HepG2 (cell line): ENCODE measurements at regions not wholly inside any gene's neighbourhood (a gene's known extent, or its start where the extent isn't known, plus 50 kb on each side); places are given as distances from the start of the nearest gene placed in this dataset.

Experiments
- ATAC-seq: fragments of 200-7000 bp; cut with Tn5 transposase; 3 replicates; pipeline ENCODE4 v1.9.1; 2020; ENCODE audit warnings: mild to moderate bottlenecking, moderate library complexity
- BruUV-seq: library from RNA; stranded (reverse); fragments of 400-500 nt; replicated peaks from 2 replicates; lab custom pipeline; 2021; lab: Mats Ljungman, UMichigan
- CTCF ChIA-PET: fragments of 300-600 bp; formaldehyde crosslinking; extraction: SDS; loops from one replicate; lab custom pipeline; 2021; ENCODE audit warnings: low total read pairs, inconsistent platforms, low intra/inter-chr PET ratio; lab: Yijun Ruan, JAX
- POLR2A ChIA-PET: fragments of 350-600 bp; sonication (Branson Sonifier 250); formaldehyde crosslinking; loops from one replicate; lab custom pipeline; 2020; ENCODE audit warnings: antibody characterized with exemption, inconsistent platforms; lab: Yijun Ruan, JAX
- DNase-seq: peaks from one replicate; pipeline ENCODE4 v3.0.0-alpha.2; 2015; ENCODE audit warnings: low spot score
- FAIRE-seq: peaks from 3 replicates; lab custom pipeline; 2011; peaks lifted over from hg19 to GRCh38; lab: Jason Lieb, UNC
- H2AFZ ChIP-seq: one replicate; pipeline ENCODE4 v1.6.1; 2011; ENCODE audit warnings: low read length, inconsistent platforms
- H3K27ac ChIP-seq: fragments of 300-600 bp; 3 replicates; pipeline ENCODE4 v1.8.0; 2011; ENCODE audit warnings: mixed run types, mild to moderate bottlenecking, mixed read lengths, low read length, inconsistent platforms; ENCODE audit not compliant: insufficient read depth; ENCODE audit errors: extremely low read length
- H3K27me3 ChIP-seq, 2 experiments: fragments of 200-600 bp in 1 of 2; 2 replicates in 1 of 2; 3 replicates in 1 of 2; pipeline versions ENCODE4 v1.6.0 to v1.8.0; 2011; ENCODE audit warnings: low read length in 2 of 2, mild to moderate bottlenecking in 2 of 2, moderate library complexity in 2 of 2, inconsistent platforms in 1 of 2; ENCODE audit not compliant: insufficient read depth in 2 of 2, control insufficient read depth in 1 of 2
- H3K36me3 ChIP-seq, 2 experiments: fragments of 200-600 bp in 1 of 2; replicated peaks in 1 of 2; 2 replicates in 1 of 2; 3 replicates in 1 of 2; pipeline versions ENCODE4 v1.5.1 to v1.8.0; 2011; ENCODE audit warnings: low read length in 2 of 2, inconsistent platforms in 1 of 2; ENCODE audit not compliant: insufficient read depth in 2 of 2, control insufficient read depth in 1 of 2
- H3K4me1 ChIP-seq: 2 replicates; pipeline ENCODE4 v1.5.1; 2012; ENCODE audit warnings: low read length, inconsistent platforms; ENCODE audit not compliant: insufficient read depth
- H3K4me2 ChIP-seq: 2 replicates; pipeline ENCODE4 v1.6.0; 2011; ENCODE audit warnings: low read depth, low read length, inconsistent platforms
- H3K4me3 ChIP-seq, 3 experiments: fragments of 200-600 bp in 1 of 3; sonication (generic), shearing (Covaris generic) in 1 of 3; replicated peaks in 1 of 3; 2 replicates each; pipeline ENCODE4 v1.5.1; 2011 to 2016; ENCODE audit warnings: low read length in 3 of 3, inconsistent platforms in 2 of 3, low read depth in 2 of 3, mild to moderate bottlenecking in 2 of 3, control low read depth in 1 of 3, mixed read lengths in 1 of 3; ENCODE audit not compliant: insufficient read depth in 1 of 3
- H3K79me2 ChIP-seq: one replicate; pipeline ENCODE4 v1.6.1; 2011; ENCODE audit warnings: low read length, inconsistent platforms; ENCODE audit not compliant: insufficient read depth
- H3K9ac ChIP-seq: 2 replicates; pipeline ENCODE4 v1.6.0; 2011; ENCODE audit warnings: mild to moderate bottlenecking, low read depth, low read length, inconsistent platforms; ENCODE audit not compliant: insufficient read depth
- H3K9me3 ChIP-seq: 2 replicates; pipeline ENCODE4 v1.5.1; 2012; ENCODE audit warnings: mild to moderate bottlenecking, low read length
- H4K20me1 ChIP-seq: 2 replicates; pipeline ENCODE4 v1.6.0; 2011; ENCODE audit warnings: inconsistent platforms, mild to moderate bottlenecking, low read length, moderate library complexity; ENCODE audit not compliant: insufficient read depth
- ETV6 ChIP-seq: sonication (generic); formaldehyde crosslinking; conservative IDR thresholded peaks from 2 replicates; pipeline ENCODE4 v1.4.0; 2020; ENCODE audit warnings: missing genetic modification reagents
- FLYWCH1 ChIP-seq: sonication (generic); formaldehyde crosslinking; IDR thresholded peaks from 2 replicates; pipeline ENCODE4 v1.8.1; 2023; ENCODE audit warnings: mild to moderate bottlenecking, missing genetic modification reagents
- GPBP1L1 ChIP-seq: sonication (generic); formaldehyde crosslinking; IDR thresholded peaks from 2 replicates; pipeline ENCODE4 v1.5.0; 2020; ENCODE audit warnings: mild to moderate bottlenecking, missing genetic modification reagents
- HNF4G ChIP-seq, 2 experiments: sonication (generic) in 1 of 2; formaldehyde crosslinking in 1 of 2; IDR thresholded peaks; 2 replicates each; pipeline versions ENCODE4 v1.4.0 to v1.6.1; 2011 to 2020; ENCODE audit warnings: borderline replicate concordance in 2 of 2, low read depth in 2 of 2, mild to moderate bottlenecking in 2 of 2, low read length in 1 of 2, missing genetic modification reagents in 1 of 2, moderate library complexity in 1 of 2
- HOXA5 ChIP-seq: sonication (generic); formaldehyde crosslinking; IDR thresholded peaks from 2 replicates; pipeline ENCODE4 v1.4.0; 2020; ENCODE audit warnings: missing genetic modification reagents
- NFKBIZ ChIP-seq: IDR thresholded peaks from 2 replicates; pipeline ENCODE4 v1.6.1; 2018; ENCODE audit warnings: missing genetic modification reagents, missing compliant biosample characterization
- SIX4 ChIP-seq: sonication (generic); formaldehyde crosslinking; IDR thresholded peaks from 2 replicates; pipeline ENCODE4 v1.4.0; 2020; ENCODE audit warnings: missing genetic modification reagents
- SMARCC2 ChIP-seq: fragments of 450-650 bp; IDR thresholded peaks from 2 replicates; pipeline ENCODE4 v1.6.1; 2017; ENCODE audit warnings: antibody characterized with exemption, mild to moderate bottlenecking
- STAG1 ChIP-seq: sonication (generic); formaldehyde crosslinking; IDR thresholded peaks from 2 replicates; pipeline ENCODE4 v1.4.0; 2020; ENCODE audit warnings: missing genetic modification reagents
- TAF15 ChIP-seq: fragments of 200-400 bp; formaldehyde crosslinking; IDR thresholded peaks from one replicate; pipeline ENCODE4 v1.6.1; 2018; ENCODE audit warnings: mild to moderate bottlenecking, low read depth, low read length; ENCODE audit not compliant: poor library complexity, severe bottlenecking
- XRCC5 ChIP-seq: fragments of 200-400 bp; formaldehyde crosslinking; optimal IDR thresholded peaks from 2 replicates; pipeline ENCODE3; 2017; ENCODE audit warnings: mild to moderate bottlenecking, low read length
- ZMAT3 ChIP-seq: sonication (generic); formaldehyde crosslinking; conservative IDR thresholded peaks from 2 replicates; pipeline ENCODE4 v1.7.0; 2021; ENCODE audit warnings: missing genetic modification reagents
- ZNF138 ChIP-seq: sonication (generic); formaldehyde crosslinking; IDR thresholded peaks from 2 replicates; pipeline ENCODE4 v1.5.0; 2020; ENCODE audit warnings: mild to moderate bottlenecking, low read depth, missing genetic modification reagents
- ZNF292 ChIP-seq: sonication (generic); formaldehyde crosslinking; IDR thresholded peaks from 2 replicates; pipeline ENCODE4 v1.8.1; 2022; ENCODE audit warnings: mild to moderate bottlenecking, low read depth, missing genetic modification reagents, borderline replicate concordance
- ZNF496 ChIP-seq: sonication (generic); formaldehyde crosslinking; IDR thresholded peaks from 2 replicates; pipeline ENCODE4 v1.8.1; 2023; ENCODE audit warnings: mild to moderate bottlenecking, moderate library complexity, missing genetic modification reagents; ENCODE audit not compliant: insufficient replicate concordance
- ZNF598 ChIP-seq: sonication (generic); formaldehyde crosslinking; IDR thresholded peaks from 2 replicates; pipeline ENCODE4 v1.5.1; 2020; ENCODE audit warnings: mild to moderate bottlenecking, missing genetic modification reagents, borderline replicate concordance
- WGBS: methylation state at CpG from one replicate; pipeline ENCODE4 v1.1.6; 2017; ENCODE audit warnings: low lambda C conversion rate; 5-methylcytosine and 5-hydroxymethylcytosine counted together
- in situ Hi-C: cut with HindIII; loops from 2 replicates; pipeline ENCODE4 v1.10.0; 2017; ENCODE audit warnings: low pct_unique_long_range_greater_than_20kb; ENCODE audit not compliant: extremely low pct_ligation_motif_present
- intact Hi-C: fragments of 100-400 bp; cut with micrococcal nuclease; formaldehyde crosslinking; loops from one replicate; pipeline ENCODE4 v1.10.0; 2022; ENCODE audit not compliant: unreplicated experiment
- TF ChIP-seq, protein P1 (sequence below): sonication (generic); formaldehyde crosslinking; IDR thresholded peaks from 2 replicates; pipeline ENCODE4 v1.4.0; 2020; ENCODE audit warnings: mild to moderate bottlenecking, missing genetic modification reagents

DNA sequence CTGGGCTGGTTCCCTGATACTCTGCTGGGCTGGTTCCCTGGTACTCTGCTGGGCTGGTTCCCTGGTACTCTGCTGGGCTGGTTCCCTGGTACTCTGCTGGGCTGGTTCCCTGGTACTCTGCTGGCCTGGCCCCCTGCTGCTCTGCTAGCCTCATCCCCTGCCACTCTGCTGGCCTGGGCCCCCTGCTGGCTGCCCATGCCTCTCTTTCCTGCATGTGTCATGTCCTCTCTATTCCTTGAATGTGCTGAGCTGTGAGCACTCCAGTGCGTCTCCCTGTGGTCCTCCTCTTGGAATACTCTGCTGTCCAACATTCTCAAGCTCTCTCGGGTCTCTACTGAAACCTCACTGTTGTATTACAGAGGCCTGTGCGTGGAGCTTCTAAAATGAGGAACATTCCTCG, 216.3 kb downstream of the RNF144A start (continued):
- TF ChIP-seq FLYWCH1 (CRISPR knock-in tag), result no peak
- TF ChIP-seq XRCC5, result peak; percentile 37
- no peak for TF ChIP-seq ZNF138 (CRISPR knock-in tag)
- no peak for TF ChIP-seq HNF4G (IDR thresholded peaks at IDR 0.05; ENCODE audit: borderline replicate concordance, low read depth, low read length)
- TF ChIP-seq HNF4G (CRISPR knock-in tag; IDR thresholded peaks at IDR 0.05; ENCODE audit: borderline replicate concordance, low read depth), result no peak
- 0 out of 2 replicates have a peak, but pooled peaks have one; percentile 6 for TF ChIP-seq STAG1 (CRISPR knock-in tag)
- TF ChIP-seq, all 625 proteins: peak for 5

GRCh38 chr2:7140306-7140705, 223.1 kb downstream of the RNF144A start:
- Histone ChIP-seq H3K4me1 (no peaks in the 10 kb centered on the region), H3K9me3 (no peaks in the 10 kb centered on the region), H3K4me3 (no peak overlapping the region), H4K20me1 (no peaks in the 10 kb centered on the region), H3K4me2 (no peak overlapping the region), H3K9ac (no peak overlapping the region), H2AFZ (no peak overlapping the region), H3K36me3 (no peaks in the 10 kb centered on the region), H3K27me3 (no peaks in the 10 kb centered on the region), H3K27ac (no peak overlapping the region), H3K79me2 (no peaks in the 10 kb centered on the region)
- no peak for DNase-seq
- intact Hi-C loops (no loop called here), in situ Hi-C loops (no loop called here)
- ChIA-PET POLR2A (no interaction called here), CTCF (no interaction called here)
- no peak for ATAC-seq
- TF ChIP-seq ZMAT3 (CRISPR knock-in tag) (no peak), ZNF598 (CRISPR knock-in tag) (no peak), SMARCC2 (no peak)
- 3% methylated on average over 1 of the region's 1 CpG for WGBS
- FAIRE-seq, result no peak
- no TSS peak for BruUV-seq

- CTCF ChIA-PET, result no interaction called here
- no peak for FAIRE-seq
- TF ChIP-seq, protein P1, sequence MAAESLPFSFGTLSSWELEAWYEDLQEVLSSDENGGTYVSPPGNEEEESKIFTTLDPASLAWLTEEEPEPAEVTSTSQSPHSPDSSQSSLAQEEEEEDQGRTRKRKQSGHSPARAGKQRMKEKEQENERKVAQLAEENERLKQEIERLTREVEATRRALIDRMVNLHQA (CRISPR knock-in tag), result no peak
- TF ChIP-seq GPBP1L1 (CRISPR knock-in tag), result no peak
- TF ChIP-seq ZNF496, result no peak
- TF ChIP-seq ETV6 (CRISPR knock-in tag), result no peak
- no peak for TF ChIP-seq HOXA5
- TF ChIP-seq TAF15, result no peak
- TF ChIP-seq NFKBIZ (CRISPR knock-in tag), result no peak
- TF ChIP-seq SIX4 (CRISPR knock-in tag), result no peak
- no peak for TF ChIP-seq ZNF292
Measured at GRCh38 chr2:7145707-7146106, 228.5 kb downstream of the RNF144A start.

More at GRCh38 chr2:7145707-7146106, 228.5 kb downstream of the RNF144A start:
- Histone ChIP-seq H3K4me2 (no peak overlapping the region), H4K20me1 (no peaks in the 10 kb centered on the region), H3K4me3 (no peak overlapping the region), H2AFZ (no peak overlapping the region), H3K4me1 (no peaks in the 10 kb centered on the region), H3K36me3 (no peaks in the 10 kb centered on the region), H3K79me2 (no peaks in the 10 kb centered on the region), H3K27ac (no peak overlapping the region), H3K9me3 (no peaks in the 10 kb centered on the region), H3K27me3 (no peaks in the 10 kb centered on the region), H3K9ac (no peak overlapping the region)
- intact Hi-C loops (no loop called here), in situ Hi-C loops (no loop called here)
- ATAC-seq, result no peak
- no peak for DNase-seq
- POLR2A ChIA-PET, result no interaction called here
- no TSS peak for BruUV-seq
